ENCODE measurements at regions not wholly inside any gene's neighbourhood (a gene's known extent, or its start where the extent isn't known, plus 50 kb on each side); places are given as distances from the start of the nearest gene placed in this dataset.

GRCh38 chr12:71237128-71237527 is 79.3 kb upstream of the TSPAN8 start:
- H3K4me3 ChIP-seq (ENCODE audit: low read depth, low read length): no peak overlapping the region
- no peak for TF ChIP-seq CTCF (IDR thresholded peaks at IDR 0.05; ENCODE audit: borderline replicate concordance, insufficient read depth, low read depth, low read length)

- no peak for TF ChIP-seq CTCF (IDR thresholded peaks at IDR 0.05; ENCODE audit: borderline replicate concordance, insufficient read depth, low read depth, low read length)
- no peak overlapping the region for H3K4me3 ChIP-seq (ENCODE audit: low read depth, low read length)
Observed at GRCh38 chr12:71236133-71236660, 78.4 kb upstream of the TSPAN8 start.

GRCh38 chr12:71233083-71233482 is 75.3 kb upstream of the TSPAN8 start:
- TF ChIP-seq CTCF (IDR thresholded peaks at IDR 0.05; ENCODE audit: borderline replicate concordance, insufficient read depth, low read depth, low read length): no peak
- H3K4me3 ChIP-seq (ENCODE audit: low read depth, low read length): no peak overlapping the region

- no peak for TF ChIP-seq CTCF (IDR thresholded peaks at IDR 0.05; ENCODE audit: borderline replicate concordance, insufficient read depth, low read depth, low read length)
Observed at GRCh38 chr12:71230542-71230941, 72.7 kb upstream of the TSPAN8 start.

GRCh38 chr12:71223139-71223538 is 65.3 kb upstream of the TSPAN8 start:
- no peak overlapping the region for H3K4me3 ChIP-seq (ENCODE audit: low read depth, low read length)
- no peak for TF ChIP-seq CTCF (IDR thresholded peaks at IDR 0.05; ENCODE audit: borderline replicate concordance, insufficient read depth, low read depth, low read length)

More at GRCh38 chr12:71230542-71230941, 72.7 kb upstream of the TSPAN8 start:
- no peak overlapping the region for H3K4me3 ChIP-seq (ENCODE audit: low read depth, low read length)

GRCh38 chr12:71222436-71222835 is 64.6 kb upstream of the TSPAN8 start:
- H3K4me3 ChIP-seq (ENCODE audit: low read depth, low read length): no peak overlapping the region
- TF ChIP-seq CTCF (IDR thresholded peaks at IDR 0.05; ENCODE audit: borderline replicate concordance, insufficient read depth, low read depth, low read length): no peak

GRCh38 chr12:71220260-71220659 is 62.5 kb upstream of the TSPAN8 start:
- no peak for TF ChIP-seq CTCF (IDR thresholded peaks at IDR 0.05; ENCODE audit: borderline replicate concordance, insufficient read depth, low read depth, low read length)
- H3K4me3 ChIP-seq (ENCODE audit: low read depth, low read length): no peak overlapping the region
